ENCODE measurements at regions not wholly inside any gene's neighbourhood (a gene's known extent, or its start where the extent isn't known, plus 50 kb on each side); places are given as distances from the start of the nearest gene placed in this dataset.

DNA sequence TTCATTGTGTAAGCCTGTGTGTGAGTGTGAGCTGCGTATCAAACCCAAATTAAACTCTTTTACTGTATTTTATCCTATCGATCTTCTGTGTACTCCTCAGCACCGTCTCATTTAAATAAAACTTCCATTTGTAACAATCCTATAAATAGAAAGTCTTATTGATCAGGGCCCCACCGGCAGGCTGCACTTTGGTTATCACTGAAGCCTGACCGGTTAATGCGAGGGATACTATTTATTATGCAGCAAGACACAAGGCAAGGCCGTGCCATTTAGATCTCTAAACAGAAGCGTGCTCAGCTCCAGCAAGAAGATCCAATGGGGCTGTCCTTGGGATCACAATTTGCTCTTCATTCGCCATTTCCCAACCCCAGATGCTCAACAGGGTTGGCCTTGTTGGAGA is 252.6 kb upstream of the TSHZ3 start:
- no peak for DNase-seq (ENCODE audit: low read depth)

GRCh38 chr19:31602548-31602947 is 253.3 kb upstream of the TSHZ3 start:
- no peak for DNase-seq (ENCODE audit: low read depth)

- no peak for DNase-seq (ENCODE audit: low read depth)
Measured at GRCh38 chr19:31604493-31605040, 255.3 kb upstream of the TSHZ3 start.

DNA sequence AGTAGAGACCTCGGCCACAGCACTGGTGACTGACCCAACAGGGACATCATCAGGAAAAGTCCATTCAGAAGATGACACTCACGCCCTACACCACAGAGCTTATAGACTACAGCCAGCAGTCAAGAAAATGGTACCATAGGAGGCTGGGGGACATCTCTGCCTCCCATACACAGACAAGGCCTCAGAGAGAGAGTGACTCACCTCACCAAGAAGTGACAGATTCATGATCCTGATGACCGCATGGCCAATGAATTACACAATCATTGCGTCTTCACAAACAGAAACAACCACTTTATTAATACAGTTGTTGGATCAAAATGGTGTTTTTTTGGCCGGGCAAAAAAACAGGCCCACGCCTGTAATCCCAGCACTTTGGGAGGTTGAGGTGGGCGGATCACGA is 260.8 kb upstream of the TSHZ3 start:
- DNase-seq (ENCODE audit: low read depth) = no peak

DNA sequence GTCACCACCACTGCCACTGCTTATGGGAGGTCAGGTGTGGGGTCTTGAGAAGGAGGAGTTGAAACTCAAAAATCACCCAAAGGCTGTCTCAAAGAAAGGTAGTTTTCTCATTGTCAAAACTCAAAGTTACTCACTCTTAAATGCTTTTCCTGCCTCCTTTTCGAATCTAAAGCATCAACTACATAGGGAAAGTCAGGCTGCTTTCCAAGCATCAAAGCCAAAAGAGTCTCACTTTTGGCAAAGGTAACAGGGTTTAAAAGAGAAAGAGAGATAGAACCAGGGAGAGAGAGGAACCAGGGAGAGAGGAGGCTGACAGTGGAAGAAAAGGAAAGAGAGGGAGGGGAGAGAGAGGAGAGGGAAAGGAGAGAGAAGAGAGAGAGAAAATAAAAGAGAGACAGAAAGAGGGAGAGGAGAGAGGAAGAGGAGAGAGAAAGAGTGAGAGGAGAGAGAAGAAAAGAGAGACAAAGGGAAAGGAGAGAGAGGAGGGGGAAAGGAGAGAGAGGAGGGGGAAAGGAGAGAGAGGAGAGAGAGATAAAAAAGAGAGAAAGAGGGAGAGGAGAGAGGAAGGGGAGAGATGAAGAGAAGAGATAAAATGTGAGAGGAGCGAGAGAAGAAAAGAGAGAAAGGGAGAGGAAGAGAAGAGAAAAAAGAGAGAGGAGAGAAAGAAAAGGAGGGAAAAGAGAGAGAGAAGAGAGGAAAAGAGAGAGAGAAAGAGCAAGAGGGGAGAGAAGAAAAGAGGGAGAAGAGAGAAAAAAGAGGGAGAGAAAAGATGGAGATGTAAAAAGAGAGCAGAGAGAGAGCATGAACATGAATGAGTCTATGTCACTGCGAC is 262.0 kb upstream of the TSHZ3 start:
- no peak for DNase-seq (ENCODE audit: low read depth)

- DNase-seq (ENCODE audit: low read depth) = no peak
Measured at GRCh38 chr19:31612873-31613272, 263.6 kb upstream of the TSHZ3 start.

- DNase-seq (ENCODE audit: low read depth) = no peak
Measured at GRCh38 chr19:31613683-31614219, 264.5 kb upstream of the TSHZ3 start.

GRCh38 chr19:31616031-31616430 is 266.8 kb upstream of the TSHZ3 start:
- DNase-seq (ENCODE audit: low read depth) = no peak

DNA sequence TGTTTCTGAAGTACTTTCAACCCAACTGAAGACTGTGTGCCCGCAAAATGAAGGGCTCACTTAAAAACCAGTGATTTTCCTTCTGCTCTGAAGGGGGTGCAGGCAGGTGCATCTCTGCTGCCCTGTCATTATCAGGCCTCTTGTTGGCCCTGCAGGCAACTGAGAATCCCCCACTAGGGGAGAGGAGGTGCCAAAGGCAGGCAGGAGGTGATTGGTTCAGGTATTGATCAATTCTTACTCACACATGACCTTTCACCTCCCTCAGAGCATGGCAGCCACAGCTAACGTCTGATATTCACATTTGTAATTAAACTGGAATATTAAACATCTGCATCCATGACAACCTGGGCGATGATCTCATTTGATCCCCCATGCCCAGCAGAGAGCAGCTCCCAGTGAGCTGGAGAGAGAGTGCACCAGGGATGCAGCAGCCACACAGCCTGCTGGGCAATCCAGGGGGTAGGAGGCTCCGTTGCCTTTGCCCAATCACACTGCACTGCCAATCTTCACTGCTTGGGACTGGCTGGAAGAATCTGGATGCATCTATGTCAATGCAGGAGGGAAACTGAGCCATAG is 267.9 kb upstream of the TSHZ3 start:
- DNase-seq (ENCODE audit: low read depth) = no peak

- no peak for DNase-seq (ENCODE audit: low read depth)
Measured at GRCh38 chr19:31625056-31625455, 275.8 kb upstream of the TSHZ3 start.

GRCh38 chr19:31625575-31625974 is 276.3 kb upstream of the TSHZ3 start:
- no peak for DNase-seq (ENCODE audit: low read depth)

DNA sequence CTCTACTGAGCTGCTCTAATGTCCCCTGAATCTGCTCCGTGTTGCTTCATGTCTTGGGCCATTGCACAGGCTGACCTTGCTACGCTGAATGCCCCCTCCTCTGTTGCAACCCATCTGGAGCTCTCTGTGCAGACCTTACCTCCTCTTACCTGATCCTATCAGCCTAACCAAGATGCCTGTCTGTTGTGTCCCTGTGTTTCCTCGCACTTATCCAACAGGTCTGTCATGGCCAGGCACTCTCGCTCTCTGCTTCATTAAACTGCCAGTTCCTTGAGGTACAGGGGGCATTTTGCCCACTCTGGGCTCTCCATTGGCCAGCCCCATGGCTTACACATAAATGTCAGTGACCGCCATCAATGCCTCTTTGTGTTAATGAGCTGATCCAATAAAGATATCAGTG is 277.7 kb upstream of the TSHZ3 start:
- DNase-seq (ENCODE audit: low read depth) = no peak

DNA sequence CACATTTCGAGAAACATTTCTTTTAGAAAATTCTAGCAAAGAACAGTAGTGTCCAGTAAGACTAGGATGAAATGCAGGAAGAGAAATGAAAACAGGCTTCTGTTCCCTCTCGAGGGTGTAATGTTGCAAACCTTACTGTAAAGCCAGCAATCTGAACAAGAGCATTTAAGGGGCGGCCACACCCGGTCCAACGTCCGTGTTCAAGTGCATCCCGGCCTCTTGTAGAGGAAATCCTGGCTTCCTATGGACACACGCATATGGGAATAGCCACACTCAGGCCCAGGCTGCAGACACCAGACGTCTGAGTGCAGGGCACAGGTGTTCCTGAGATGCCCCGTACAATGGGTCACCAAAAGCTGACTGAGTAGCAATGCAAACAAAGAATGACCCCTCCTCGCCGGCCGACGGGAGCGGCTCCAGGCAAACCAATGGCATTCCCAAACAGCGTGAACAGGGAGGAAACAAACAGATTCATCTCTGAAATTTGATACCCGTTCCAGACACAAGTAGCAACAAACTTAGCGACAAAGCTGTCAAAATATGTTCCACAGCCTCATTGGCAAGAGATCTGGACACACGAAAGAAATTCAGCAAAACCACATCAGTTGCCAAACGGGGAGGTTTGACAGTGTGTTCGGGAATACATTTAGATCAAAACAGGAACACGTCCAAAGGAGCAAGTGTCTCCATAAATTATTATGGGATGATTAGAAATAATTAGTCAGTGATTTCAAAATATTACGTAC is 278.6 kb upstream of the TSHZ3 start:
- no peak for DNase-seq (ENCODE audit: low read depth)

- no peak for DNase-seq (ENCODE audit: low read depth)
Measured at GRCh38 chr19:31629579-31630363, 280.5 kb upstream of the TSHZ3 start.

GRCh38 chr19:31633014-31633413 is 283.8 kb upstream of the TSHZ3 start:
- DNase-seq (ENCODE audit: low read depth) = no peak

- DNase-seq (ENCODE audit: low read depth) = no peak
Measured at GRCh38 chr19:31639306-31639705, 290.1 kb upstream of the TSHZ3 start.

DNA sequence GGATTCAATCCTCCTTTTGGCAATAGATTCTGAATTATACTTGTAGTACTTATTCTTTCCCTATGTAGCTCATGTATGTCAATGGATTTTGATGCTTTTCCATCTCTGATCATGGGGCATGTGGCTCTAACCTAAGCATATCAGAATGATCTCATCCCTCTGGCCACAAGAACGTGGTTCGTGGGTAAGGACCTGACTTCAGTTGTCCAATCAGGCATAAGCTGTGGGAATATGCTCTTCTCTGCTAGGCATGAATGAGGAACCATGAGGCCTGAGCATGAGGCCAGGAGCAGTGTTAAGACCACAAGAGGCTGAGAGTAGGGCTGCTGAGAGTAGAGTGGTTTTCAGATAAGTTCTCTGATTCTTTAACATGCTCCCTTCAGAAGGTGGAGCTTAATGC is 292.4 kb upstream of the TSHZ3 start:
- DNase-seq (ENCODE audit: low read depth) = no peak

DNA sequence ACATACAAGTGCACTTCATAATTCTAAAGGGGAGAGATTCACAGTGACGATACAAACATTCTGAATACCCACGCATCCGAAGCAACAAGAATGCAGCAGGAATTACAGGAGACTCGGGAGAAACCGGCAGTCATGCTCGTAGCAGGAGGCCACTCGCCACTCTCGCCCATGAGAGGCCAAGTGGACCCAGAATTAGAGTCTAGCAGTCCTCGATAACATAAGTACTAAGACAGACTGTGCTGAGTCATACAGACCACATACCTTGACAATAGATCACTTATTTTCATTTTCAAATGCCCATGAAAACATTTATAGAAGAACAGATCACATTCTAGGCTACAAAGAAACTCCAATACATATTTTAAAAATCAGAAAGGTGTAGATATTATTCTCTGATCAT is 299.1 kb upstream of the TSHZ3 start:
- DNase-seq (ENCODE audit: low read depth) = no peak

- no peak for DNase-seq (ENCODE audit: low read depth)
Measured at GRCh38 chr19:31656507-31656906, 307.3 kb upstream of the TSHZ3 start.

GRCh38 chr19:31658993-31659896 is 310.0 kb upstream of the TSHZ3 start:
- no peak for DNase-seq (ENCODE audit: low read depth)

DNA sequence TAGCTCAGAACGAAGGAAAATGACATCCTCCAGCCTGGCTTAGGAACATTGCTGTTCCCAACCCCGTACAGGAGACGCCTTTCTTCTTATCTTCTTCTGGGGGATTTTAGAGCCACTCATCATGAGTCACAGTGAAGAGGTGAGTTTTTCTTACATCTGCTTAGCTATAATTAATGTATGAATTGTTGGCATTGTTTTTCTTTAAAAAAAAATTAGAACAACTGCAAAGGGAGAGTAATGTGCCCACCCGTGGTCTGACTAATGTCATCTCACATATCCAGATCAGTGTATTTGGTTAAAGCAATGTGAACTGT is 310.6 kb upstream of the TSHZ3 start:
- DNase-seq (ENCODE audit: low read depth) = no peak

Data from activated T-cell treated with anti-CD3 and anti-CD28 coated beads for 24 hours (primary cell).